H1 (cell line): ENCODE measurements at regions not wholly inside any gene's neighbourhood (a gene's known extent, or its start where the extent isn't known, plus 50 kb on each side); places are given as distances from the start of the nearest gene placed in this dataset.

Source experiments
- CHD2 ChIP-seq: IDR thresholded peaks from 2 replicates; pipeline ENCODE4 v1.6.1; 2012; ENCODE audit warnings: low read length, improper control_type of control experiment
- CTCF ChIP-seq, 3 experiments: IDR thresholded peaks; 1 replicate in 2 of 3; 2 replicates in 1 of 3; pipeline versions ENCODE4 v1.5.1 to v1.6.1; 2011; ENCODE audit warnings: low read length in 3 of 3, mild to moderate bottlenecking in 3 of 3, inconsistent platforms in 2 of 3, low read depth in 1 of 3, moderate library complexity in 1 of 3; ENCODE audit not compliant: insufficient read depth in 1 of 3; ENCODE audit errors: control extremely low read depth in 1 of 3
- GABPA ChIP-seq: IDR thresholded peaks from 2 replicates; pipeline ENCODE4 v1.6.1; 2011; ENCODE audit warnings: mild to moderate bottlenecking, low read length, moderate library complexity, borderline replicate concordance; ENCODE audit not compliant: insufficient read depth
- KDM1A ChIP-seq: fragments of 200-600, 300-600 bp; sonication (generic); IDR thresholded peaks from 2 replicates; pipeline ENCODE4 v1.7.1; 2016; ENCODE audit warnings: mild to moderate bottlenecking, low read length, borderline replicate concordance
- MAX ChIP-seq: IDR thresholded peaks from 2 replicates; pipeline ENCODE4 v1.6.1; 2012; ENCODE audit warnings: inconsistent platforms
- POLR2A ChIP-seq, 2 experiments: IDR thresholded peaks; 1 replicate in 1 of 2; 2 replicates in 1 of 2; pipeline ENCODE4 v1.6.1; 2011; ENCODE audit warnings: low read depth in 2 of 2, low read length in 2 of 2, mild to moderate bottlenecking in 2 of 2; ENCODE audit errors: control extremely low read depth in 1 of 2
- SRF ChIP-seq: IDR thresholded peaks from 2 replicates; pipeline ENCODE4 v1.6.1; 2011; ENCODE audit warnings: mild to moderate bottlenecking, low read depth, low read length, moderate library complexity

GRCh38 chr2:37874470-37874869 lies 50.6 kb upstream of the RMDN2 start:
- TF ChIP-seq CHD2, result no peak
- TF ChIP-seq KDM1A, result no peak
- no peak for TF ChIP-seq MAX
- no peak for TF ChIP-seq GABPA
- TF ChIP-seq SRF, result no peak
- no peak for TF ChIP-seq CTCF (IDR thresholded peaks at IDR 0.05; ENCODE audit: control extremely low read depth in 1 of 3, insufficient read depth in 1 of 3, low read depth in 1 of 3, low read length in 3 of 3)
- no peak for TF ChIP-seq POLR2A (IDR thresholded peaks at IDR 0.05; ENCODE audit: control extremely low read depth in 1 of 2, low read depth in 2 of 2, low read length in 2 of 2)
